ENCODE measurements at regions not wholly inside any gene's neighbourhood (a gene's known extent, or its start where the extent isn't known, plus 50 kb on each side); places are given as distances from the start of the nearest gene placed in this dataset.

GRCh38 chr20:24814556-24815195 is 134.4 kb upstream of the CST7 start:
- no peaks in the 10 kb centered on the region for H3K79me2 ChIP-seq (ENCODE audit: low read depth)
- no peak for TF ChIP-seq CTCF (conservative IDR thresholded peaks at IDR 0.05)
- TF ChIP-seq EZH2 (IDR thresholded peaks at IDR 0.05; ENCODE audit: low read depth) = no peak
- DNase-seq = no peak
- no peaks in the 10 kb centered on the region for H3K36me3 ChIP-seq (ENCODE audit: low read depth)
- intact Hi-C loops (cut with micrococcal nuclease; ENCODE audit: unreplicated experiment) = no loop called here
- CTCF ChIA-PET = no interaction called here
- H4K20me1 ChIP-seq (ENCODE audit: insufficient read depth) = no peaks in the 10 kb centered on the region
- BruUV-seq (replicated peaks) = no TSS peak
- H3K9me3 ChIP-seq (ENCODE audit: insufficient read depth, low read depth) = no peaks in the 10 kb centered on the region
- H3K9me2 ChIP-seq (ENCODE audit: insufficient read depth) = no peaks in the 10 kb centered on the region
- H3K4me2 ChIP-seq = no peak overlapping the region
- 0 out of 2 replicates have a peak, but pooled peaks cover 3% of the 10 kb centered on the region for H3K27me3 ChIP-seq (ENCODE audit: insufficient read depth, low read depth)
- H3K4me3 ChIP-seq = no peak overlapping the region
- no peak overlapping the region for H3K27ac ChIP-seq
- POLR2A ChIA-PET (ENCODE audit: unreplicated experiment) = no interaction called here
- no peaks in the 10 kb centered on the region for H3F3A ChIP-seq (ENCODE audit: insufficient read depth, low read depth)
- H2AFZ ChIP-seq = no peak overlapping the region
- no peaks in the 10 kb centered on the region for H3K4me1 ChIP-seq (replicated peaks; ENCODE audit: insufficient read depth)

GRCh38 chr20:24815196-24815815 is 133.8 kb upstream of the CST7 start:
- no peaks in the 10 kb centered on the region for H3K4me1 ChIP-seq (replicated peaks; ENCODE audit: insufficient read depth)
- H3K9me3 ChIP-seq (ENCODE audit: insufficient read depth, low read depth) = no peaks in the 10 kb centered on the region
- H3K9me2 ChIP-seq (ENCODE audit: insufficient read depth) = no peaks in the 10 kb centered on the region
- H2AFZ ChIP-seq = no peak overlapping the region
- no TSS peak for BruUV-seq (replicated peaks)
- H3K4me3 ChIP-seq = no peak overlapping the region
- H3K27ac ChIP-seq = no peak overlapping the region
- no peaks in the 10 kb centered on the region for H3K79me2 ChIP-seq (ENCODE audit: low read depth)
- no peaks in the 10 kb centered on the region for H3F3A ChIP-seq (ENCODE audit: insufficient read depth, low read depth)
- H3K4me2 ChIP-seq = no peak overlapping the region
- TF ChIP-seq EZH2 (IDR thresholded peaks at IDR 0.05; ENCODE audit: low read depth) = no peak
- no peak for TF ChIP-seq CTCF (conservative IDR thresholded peaks at IDR 0.05)
- CTCF ChIA-PET = no interaction called here
- H3K36me3 ChIP-seq (ENCODE audit: low read depth) = no peaks in the 10 kb centered on the region
- DNase-seq = no peak
- POLR2A ChIA-PET (ENCODE audit: unreplicated experiment) = no interaction called here
- no peaks in the 10 kb centered on the region for H4K20me1 ChIP-seq (ENCODE audit: insufficient read depth)
- H3K27me3 ChIP-seq (ENCODE audit: insufficient read depth, low read depth) = 0 out of 2 replicates have a peak, but pooled peaks cover 3% of the 10 kb centered on the region
- intact Hi-C loops (cut with micrococcal nuclease; ENCODE audit: unreplicated experiment) = no loop called here

GRCh38 chr20:24815931-24816330 is 133.1 kb upstream of the CST7 start:
- intact Hi-C loops (cut with micrococcal nuclease; ENCODE audit: unreplicated experiment) = no loop called here
- Histone ChIP-seq H3K27ac (no peak overlapping the region), H3K79me2 (ENCODE audit: low read depth) (no peaks in the 10 kb centered on the region), H3K4me1 (replicated peaks; ENCODE audit: insufficient read depth) (no peaks in the 10 kb centered on the region), H2AFZ (no peak overlapping the region), H3F3A (ENCODE audit: insufficient read depth, low read depth) (no peaks in the 10 kb centered on the region), H3K27me3 (ENCODE audit: insufficient read depth, low read depth) (0 out of 2 replicates have a peak, but pooled peaks cover 3% of the 10 kb centered on the region), H3K4me3 (no peak overlapping the region), H3K9me2 (ENCODE audit: insufficient read depth) (no peaks in the 10 kb centered on the region), H3K36me3 (ENCODE audit: low read depth) (no peaks in the 10 kb centered on the region), H3K4me2 (no peak overlapping the region), H3K9me3 (ENCODE audit: insufficient read depth, low read depth) (no peaks in the 10 kb centered on the region), H4K20me1 (ENCODE audit: insufficient read depth) (no peaks in the 10 kb centered on the region)
- DNase-seq = no peak
- no TSS peak for BruUV-seq (replicated peaks)
- no peak for TF ChIP-seq EZH2 (IDR thresholded peaks at IDR 0.05; ENCODE audit: low read depth)
- TF ChIP-seq CTCF (conservative IDR thresholded peaks at IDR 0.05) = no peak
- ChIA-PET CTCF (no interaction called here), POLR2A (ENCODE audit: unreplicated experiment) (no interaction called here)

Data from PC-9 (cell line).